ENCODE measurements at regions not wholly inside any gene's neighbourhood (a gene's known extent, or its start where the extent isn't known, plus 50 kb on each side); places are given as distances from the start of the nearest gene placed in this dataset.
A peak's percentile ranks its signal among the peaks of the same experiment; 100 is the strongest.

DNA sequence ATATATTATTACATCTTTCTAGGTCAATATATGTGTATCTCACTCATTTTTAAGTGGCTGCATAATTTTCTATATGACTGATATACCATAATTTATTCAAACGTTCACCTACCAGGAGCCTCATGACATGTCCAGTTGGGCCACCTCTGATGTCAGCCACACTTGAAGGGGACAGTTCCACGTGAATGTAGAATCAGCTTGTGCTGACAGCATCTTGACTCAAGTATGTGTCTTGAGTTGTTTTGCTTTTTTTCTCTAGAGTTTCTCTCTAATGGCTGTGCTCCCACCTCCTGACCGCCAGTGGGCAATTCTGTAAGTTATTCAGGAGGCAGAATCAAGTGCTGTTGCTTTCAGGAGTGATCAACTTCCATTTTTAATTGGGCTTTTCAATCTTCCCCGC lies 237.9 kb downstream of the NFKBIZ start:
- ATAC-seq: no peak
- TF ChIP-seq GLIS3 (CRISPR knock-in tag; IDR thresholded peaks at IDR 0.05) (no peak), ZNF8 (CRISPR knock-in tag; IDR thresholded peaks at IDR 0.05) (no peak), TSHZ2 (CRISPR knock-in tag; IDR thresholded peaks at IDR 0.05) (no peak), SNAI2 (CRISPR knock-in tag; IDR thresholded peaks at IDR 0.05) (no peak)

DNA sequence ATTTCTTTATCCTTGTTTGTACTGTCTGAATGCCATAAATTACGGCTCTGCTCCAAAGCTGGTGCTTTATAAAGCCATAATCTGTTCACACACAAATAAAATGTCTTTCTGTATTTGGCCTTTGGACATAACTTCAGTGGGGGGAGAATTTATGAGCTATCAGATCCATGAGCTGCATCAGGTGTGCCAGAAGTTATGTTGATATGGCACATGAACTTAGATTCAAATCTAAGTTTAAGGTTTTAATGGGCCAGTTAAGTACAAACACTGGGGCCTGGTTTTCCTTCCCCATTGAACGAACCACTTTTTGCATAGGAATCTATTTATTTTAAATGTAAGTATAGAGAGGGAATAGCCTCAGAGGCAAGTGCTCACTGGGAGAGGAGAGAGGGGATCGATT lies 239.9 kb downstream of the NFKBIZ start:
- no peak for ATAC-seq
- no peak for TF ChIP-seq SNAI2 (CRISPR knock-in tag; IDR thresholded peaks at IDR 0.05)
- TF ChIP-seq PPARA (CRISPR knock-in tag; IDR thresholded peaks at IDR 0.05; ENCODE audit: borderline replicate concordance): no peak
- TF ChIP-seq TCF4 (CRISPR knock-in tag; IDR thresholded peaks at IDR 0.05; ENCODE audit: borderline replicate concordance): no peak
- TF ChIP-seq, protein P1, sequence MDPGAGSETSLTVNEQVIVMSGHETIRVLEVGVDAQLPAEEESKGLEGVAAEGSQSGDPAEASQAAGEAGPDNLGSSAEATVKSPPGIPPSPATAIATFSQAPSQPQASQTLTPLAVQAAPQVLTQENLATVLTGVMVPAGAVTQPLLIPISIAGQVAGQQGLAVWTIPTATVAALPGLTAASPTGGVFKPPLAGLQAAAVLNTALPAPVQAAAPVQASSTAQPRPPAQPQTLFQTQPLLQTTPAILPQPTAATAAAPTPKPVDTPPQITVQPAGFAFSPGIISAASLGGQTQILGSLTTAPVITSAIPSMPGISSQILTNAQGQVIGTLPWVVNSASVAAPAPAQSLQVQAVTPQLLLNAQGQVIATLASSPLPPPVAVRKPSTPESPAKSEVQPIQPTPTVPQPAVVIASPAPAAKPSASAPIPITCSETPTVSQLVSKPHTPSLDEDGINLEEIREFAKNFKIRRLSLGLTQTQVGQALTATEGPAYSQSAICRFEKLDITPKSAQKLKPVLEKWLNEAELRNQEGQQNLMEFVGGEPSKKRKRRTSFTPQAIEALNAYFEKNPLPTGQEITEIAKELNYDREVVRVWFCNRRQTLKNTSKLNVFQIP (CRISPR knock-in tag; IDR thresholded peaks at IDR 0.05; ENCODE audit: borderline replicate concordance, low read depth): no peak
- no peak for TF ChIP-seq ZNF8 (CRISPR knock-in tag; IDR thresholded peaks at IDR 0.05)
- no peak for TF ChIP-seq ESRRG (CRISPR knock-in tag; IDR thresholded peaks at IDR 0.05)
- TF ChIP-seq OSR1 (CRISPR knock-in tag; IDR thresholded peaks at IDR 0.05): no peak

DNA sequence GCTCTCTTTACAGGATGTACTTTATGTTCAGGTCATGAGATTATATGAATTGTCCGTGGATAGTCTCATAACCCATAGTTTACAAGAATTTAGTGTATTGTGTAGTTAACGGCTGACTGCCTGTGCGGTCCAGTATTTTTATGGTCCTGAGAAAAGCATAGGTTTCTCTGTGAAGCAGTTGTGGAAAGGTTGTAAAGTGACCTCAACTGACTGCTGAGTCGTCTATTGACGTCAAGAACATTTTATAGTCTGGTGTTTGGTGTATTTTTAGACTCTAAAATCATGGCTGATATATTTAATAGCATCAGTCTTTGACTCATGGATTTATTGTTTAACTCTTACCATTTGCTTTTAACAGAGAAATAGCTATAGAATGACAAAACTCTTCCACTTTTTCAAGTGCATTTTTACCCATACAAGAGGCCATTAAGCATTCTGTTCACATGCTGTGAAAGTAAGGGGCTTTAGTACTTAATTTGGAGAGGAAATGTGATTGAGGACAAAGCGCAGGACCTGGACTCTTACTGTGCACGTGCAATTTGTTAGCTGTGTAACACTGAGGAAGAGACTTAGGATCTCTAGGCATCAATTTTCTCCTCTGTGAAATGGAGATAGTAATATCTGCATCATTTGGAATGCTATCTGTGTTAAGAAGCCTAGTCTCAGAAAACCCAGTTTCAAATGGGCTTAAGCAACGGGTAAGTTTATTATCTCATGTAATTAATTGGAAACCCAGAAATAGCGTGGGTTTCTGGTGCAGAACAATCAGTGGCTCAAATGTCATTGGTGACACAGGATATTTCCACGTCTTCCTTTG lies 240.8 kb downstream of the NFKBIZ start:
- TF ChIP-seq SNAI2 (CRISPR knock-in tag; IDR thresholded peaks at IDR 0.05) (no peak), CREB5 (CRISPR knock-in tag; IDR thresholded peaks at IDR 0.05; ENCODE audit: low read depth) (0 out of 2 replicates have a peak, but pooled peaks have one; percentile 27), PATZ1 (CRISPR knock-in tag; IDR thresholded peaks at IDR 0.05; ENCODE audit: borderline replicate concordance) (0 out of 2 replicates have a peak, but pooled peaks have one; percentile 33), CSDC2 (CRISPR knock-in tag; IDR thresholded peaks at IDR 0.05) (no peak), ZNF8 (CRISPR knock-in tag; IDR thresholded peaks at IDR 0.05) (no peak), TOX (CRISPR knock-in tag; IDR thresholded peaks at IDR 0.05; ENCODE audit: borderline replicate concordance) (peak; percentile 89; the same call in 1 of the 2 replicates), ZC3H10 (CRISPR knock-in tag; IDR thresholded peaks at IDR 0.05) (peak; percentile 97), ISL1 (CRISPR knock-in tag; IDR thresholded peaks at IDR 0.05) (peak; percentile 84), TSHZ2 (CRISPR knock-in tag; IDR thresholded peaks at IDR 0.05) (no peak), RARB (CRISPR knock-in tag; IDR thresholded peaks at IDR 0.05) (peak; percentile 71; the same call in 1 of the 2 replicates), ZFP3 (CRISPR knock-in tag; IDR thresholded peaks at IDR 0.05) (peak; percentile 34; the same call in 1 of the 2 replicates), ZNF70 (CRISPR knock-in tag; IDR thresholded peaks at IDR 0.05) (no peak), OSR1 (CRISPR knock-in tag; IDR thresholded peaks at IDR 0.05) (no peak), BACH2 (CRISPR knock-in tag; IDR thresholded peaks at IDR 0.05; ENCODE audit: borderline replicate concordance) (no peak)
- TF ChIP-seq, protein P1 (CRISPR knock-in tag; IDR thresholded peaks at IDR 0.05; ENCODE audit: borderline replicate concordance, low read depth): no peak
- peak; percentile 82 for ATAC-seq
